GM18870 (cell line): ENCODE measurements at regions not wholly inside any gene's neighbourhood (a gene's known extent, or its start where the extent isn't known, plus 50 kb on each side); places are given as distances from the start of the nearest gene placed in this dataset.
A peak's percentile ranks its signal among the peaks of the same experiment; 100 is the strongest.
"Not testable (repeated sequence)": the region's sequence is repeated elsewhere in the genome, so short reads cannot be mapped to it uniquely, and the experiment has no call there.

Experiments
- ATAC-seq: cut with Tn5 transposase; IDR thresholded peaks from one replicate; pipeline ENCODE4 v1.9.1; 2021; ENCODE audit warnings: moderate library complexity; ENCODE audit not compliant: unreplicated experiment

GRCh38 chr2:207437524-207438143, 92.1 kb upstream of the CREB1 start:
- ATAC-seq = no peak

- no peak for ATAC-seq
Observed at GRCh38 chr2:207438414-207439126, 91.2 kb upstream of the CREB1 start.

- not testable (repeated sequence) for ATAC-seq
Observed at GRCh38 chr2:207439881-207440280, 89.9 kb upstream of the CREB1 start.

GRCh38 chr2:207444756-207445155, 85.0 kb upstream of the CREB1 start:
- no peak for ATAC-seq

- ATAC-seq = no peak
Observed at GRCh38 chr2:207446653-207447052, 83.1 kb upstream of the CREB1 start.

- ATAC-seq = no peak
Observed at GRCh38 chr2:207448006-207448405, 81.8 kb upstream of the CREB1 start.

- ATAC-seq = no peak
Observed at GRCh38 chr2:207449642-207450165, 80.1 kb upstream of the CREB1 start.

GRCh38 chr2:207450186-207450585, 79.6 kb upstream of the CREB1 start:
- ATAC-seq = no peak

GRCh38 chr2:207458582-207458981, 71.2 kb upstream of the CREB1 start:
- no peak for ATAC-seq

- ATAC-seq = peak; percentile 76
Observed at GRCh38 chr2:207459990-207460757, 69.6 kb upstream of the CREB1 start.

- no peak for ATAC-seq
Observed at GRCh38 chr2:207463433-207463832, 66.3 kb upstream of the CREB1 start.

- ATAC-seq = no peak
Observed at GRCh38 chr2:207464007-207464406, 65.8 kb upstream of the CREB1 start.

GRCh38 chr2:207465894-207466293, 63.9 kb upstream of the CREB1 start:
- no peak for ATAC-seq

- peak; percentile 64 for ATAC-seq
Observed at GRCh38 chr2:207467716-207468347, 61.9 kb upstream of the CREB1 start.

GRCh38 chr2:207468488-207468887, 61.3 kb upstream of the CREB1 start:
- no peak for ATAC-seq

GRCh38 chr2:207469451-207469850, 60.3 kb upstream of the CREB1 start:
- no peak for ATAC-seq

GRCh38 chr2:207469943-207470729, 59.6 kb upstream of the CREB1 start:
- no peak for ATAC-seq

- no peak for ATAC-seq
Observed at GRCh38 chr2:207471261-207471660, 58.5 kb upstream of the CREB1 start.

- ATAC-seq = no peak
Observed at GRCh38 chr2:207472343-207473048, 57.3 kb upstream of the CREB1 start.
